ENCODE measurements at regions not wholly inside any gene's neighbourhood (a gene's known extent, or its start where the extent isn't known, plus 50 kb on each side); places are given as distances from the start of the nearest gene placed in this dataset.
"Not testable (repeated sequence)": the region's sequence is repeated elsewhere in the genome, so short reads cannot be mapped to it uniquely, and the experiment has no call there.

- no peak for DNase-seq (ENCODE audit: low read depth)
These were observed 397.3 kb upstream of the RASGRP1 start for GRCh38 chr15:38961931-38962330.

- DNase-seq (ENCODE audit: low read depth): no peak
These were observed 408.2 kb upstream of the RASGRP1 start for GRCh38 chr15:38972831-38973230.

GRCh38 chr15:38975282-38975990, 410.8 kb upstream of the RASGRP1 start:
- no peak for DNase-seq (ENCODE audit: low read depth)

GRCh38 chr15:38991126-38991525, 426.5 kb upstream of the RASGRP1 start:
- no peak for DNase-seq (ENCODE audit: low read depth)

GRCh38 chr15:38991701-38992100, 427.1 kb upstream of the RASGRP1 start:
- no peak for DNase-seq (ENCODE audit: low read depth)

GRCh38 chr15:38992506-38992905, 427.9 kb upstream of the RASGRP1 start:
- no peak for DNase-seq (ENCODE audit: low read depth)

GRCh38 chr15:38992930-38993329, 428.3 kb upstream of the RASGRP1 start:
- no peak for DNase-seq (ENCODE audit: low read depth)

- DNase-seq (ENCODE audit: low read depth): no peak
These were observed 429.7 kb upstream of the RASGRP1 start for GRCh38 chr15:38994310-38994709.

GRCh38 chr15:38996111-38996631, 431.6 kb upstream of the RASGRP1 start:
- DNase-seq (ENCODE audit: low read depth): no peak

- DNase-seq (ENCODE audit: low read depth): no peak
These were observed 433.2 kb upstream of the RASGRP1 start for GRCh38 chr15:38997841-38998240.

- DNase-seq (ENCODE audit: low read depth): no peak
These were observed 435.6 kb upstream of the RASGRP1 start for GRCh38 chr15:39000008-39000734.

- DNase-seq (ENCODE audit: low read depth): no peak
These were observed 445.1 kb upstream of the RASGRP1 start for GRCh38 chr15:39009740-39010139.

- not testable (repeated sequence) for DNase-seq (ENCODE audit: low read depth)
These were observed 446.5 kb upstream of the RASGRP1 start for GRCh38 chr15:39011066-39011465.

- DNase-seq (ENCODE audit: low read depth): no peak
These were observed 448.6 kb upstream of the RASGRP1 start for GRCh38 chr15:39013262-39013661.

GRCh38 chr15:39014682-39015081, 450.1 kb upstream of the RASGRP1 start:
- no peak for DNase-seq (ENCODE audit: low read depth)

GRCh38 chr15:39016706-39017105, 452.1 kb upstream of the RASGRP1 start:
- no peak for DNase-seq (ENCODE audit: low read depth)

GRCh38 chr15:39018966-39019365, 454.4 kb upstream of the RASGRP1 start:
- DNase-seq (ENCODE audit: low read depth): no peak

- no peak for DNase-seq (ENCODE audit: low read depth)
These were observed 456.7 kb upstream of the RASGRP1 start for GRCh38 chr15:39021341-39021740.

GRCh38 chr15:39022532-39023305, 458.1 kb upstream of the RASGRP1 start:
- DNase-seq (ENCODE audit: low read depth): no peak

GRCh38 chr15:39025321-39025720, 460.7 kb upstream of the RASGRP1 start:
- DNase-seq (ENCODE audit: low read depth): no peak

GRCh38 chr15:39025881-39026280, 461.3 kb upstream of the RASGRP1 start:
- no peak for DNase-seq (ENCODE audit: low read depth)

- no peak for DNase-seq (ENCODE audit: low read depth)
These were observed 463.5 kb upstream of the RASGRP1 start for GRCh38 chr15:39028069-39028468.

- no peak for DNase-seq (ENCODE audit: low read depth)
These were observed 465.1 kb upstream of the RASGRP1 start for GRCh38 chr15:39029741-39030140.

All from activated T-cell treated with anti-CD3 and anti-CD28 coated beads for 24 hours (primary cell).